ENCODE measurements at regions not wholly inside any gene's neighbourhood (a gene's known extent, or its start where the extent isn't known, plus 50 kb on each side); places are given as distances from the start of the nearest gene placed in this dataset.

DNA sequence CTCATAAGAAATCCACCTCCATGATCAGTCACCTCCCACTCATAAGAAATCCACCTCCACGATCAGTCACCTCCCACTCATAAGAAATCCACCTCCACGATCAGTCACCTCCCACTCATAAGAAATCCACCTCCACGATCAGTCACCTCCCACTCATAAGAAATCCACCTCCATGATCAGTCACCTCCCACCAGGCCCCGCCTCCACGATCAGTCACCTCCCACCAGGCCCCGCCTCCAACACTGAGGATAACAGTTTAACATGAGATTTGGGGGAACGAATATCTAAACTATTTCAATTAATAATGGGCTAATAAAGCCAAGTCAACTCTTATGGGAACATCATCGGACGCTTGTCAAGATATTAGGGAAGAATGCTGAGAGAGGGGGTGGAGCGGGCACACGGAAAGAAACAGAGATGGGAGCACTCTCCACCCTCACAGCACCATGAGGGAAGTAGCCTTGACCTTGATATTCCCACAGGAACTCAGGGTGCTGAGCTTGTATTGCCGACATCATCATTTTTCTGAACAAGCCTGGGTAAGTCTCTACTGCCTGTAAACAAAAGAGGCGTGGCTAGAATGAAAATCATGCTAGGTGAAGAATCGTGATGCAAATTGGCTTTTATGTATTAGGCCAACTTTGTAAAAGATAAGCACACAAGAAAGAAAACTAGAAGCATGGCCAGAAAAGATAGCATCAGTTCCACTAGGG lies 303.5 kb upstream of the KLF6 start:
- TF ChIP-seq, protein P1, sequence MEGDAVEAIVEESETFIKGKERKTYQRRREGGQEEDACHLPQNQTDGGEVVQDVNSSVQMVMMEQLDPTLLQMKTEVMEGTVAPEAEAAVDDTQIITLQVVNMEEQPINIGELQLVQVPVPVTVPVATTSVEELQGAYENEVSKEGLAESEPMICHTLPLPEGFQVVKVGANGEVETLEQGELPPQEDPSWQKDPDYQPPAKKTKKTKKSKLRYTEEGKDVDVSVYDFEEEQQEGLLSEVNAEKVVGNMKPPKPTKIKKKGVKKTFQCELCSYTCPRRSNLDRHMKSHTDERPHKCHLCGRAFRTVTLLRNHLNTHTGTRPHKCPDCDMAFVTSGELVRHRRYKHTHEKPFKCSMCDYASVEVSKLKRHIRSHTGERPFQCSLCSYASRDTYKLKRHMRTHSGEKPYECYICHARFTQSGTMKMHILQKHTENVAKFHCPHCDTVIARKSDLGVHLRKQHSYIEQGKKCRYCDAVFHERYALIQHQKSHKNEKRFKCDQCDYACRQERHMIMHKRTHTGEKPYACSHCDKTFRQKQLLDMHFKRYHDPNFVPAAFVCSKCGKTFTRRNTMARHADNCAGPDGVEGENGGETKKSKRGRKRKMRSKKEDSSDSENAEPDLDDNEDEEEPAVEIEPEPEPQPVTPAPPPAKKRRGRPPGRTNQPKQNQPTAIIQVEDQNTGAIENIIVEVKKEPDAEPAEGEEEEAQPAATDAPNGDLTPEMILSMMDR (IDR thresholded peaks at IDR 0.05) = no peak
- TF ChIP-seq, protein P2, sequence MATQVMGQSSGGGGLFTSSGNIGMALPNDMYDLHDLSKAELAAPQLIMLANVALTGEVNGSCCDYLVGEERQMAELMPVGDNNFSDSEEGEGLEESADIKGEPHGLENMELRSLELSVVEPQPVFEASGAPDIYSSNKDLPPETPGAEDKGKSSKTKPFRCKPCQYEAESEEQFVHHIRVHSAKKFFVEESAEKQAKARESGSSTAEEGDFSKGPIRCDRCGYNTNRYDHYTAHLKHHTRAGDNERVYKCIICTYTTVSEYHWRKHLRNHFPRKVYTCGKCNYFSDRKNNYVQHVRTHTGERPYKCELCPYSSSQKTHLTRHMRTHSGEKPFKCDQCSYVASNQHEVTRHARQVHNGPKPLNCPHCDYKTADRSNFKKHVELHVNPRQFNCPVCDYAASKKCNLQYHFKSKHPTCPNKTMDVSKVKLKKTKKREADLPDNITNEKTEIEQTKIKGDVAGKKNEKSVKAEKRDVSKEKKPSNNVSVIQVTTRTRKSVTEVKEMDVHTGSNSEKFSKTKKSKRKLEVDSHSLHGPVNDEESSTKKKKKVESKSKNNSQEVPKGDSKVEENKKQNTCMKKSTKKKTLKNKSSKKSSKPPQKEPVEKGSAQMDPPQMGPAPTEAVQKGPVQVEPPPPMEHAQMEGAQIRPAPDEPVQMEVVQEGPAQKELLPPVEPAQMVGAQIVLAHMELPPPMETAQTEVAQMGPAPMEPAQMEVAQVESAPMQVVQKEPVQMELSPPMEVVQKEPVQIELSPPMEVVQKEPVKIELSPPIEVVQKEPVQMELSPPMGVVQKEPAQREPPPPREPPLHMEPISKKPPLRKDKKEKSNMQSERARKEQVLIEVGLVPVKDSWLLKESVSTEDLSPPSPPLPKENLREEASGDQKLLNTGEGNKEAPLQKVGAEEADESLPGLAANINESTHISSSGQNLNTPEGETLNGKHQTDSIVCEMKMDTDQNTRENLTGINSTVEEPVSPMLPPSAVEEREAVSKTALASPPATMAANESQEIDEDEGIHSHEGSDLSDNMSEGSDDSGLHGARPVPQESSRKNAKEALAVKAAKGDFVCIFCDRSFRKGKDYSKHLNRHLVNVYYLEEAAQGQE (IDR thresholded peaks at IDR 0.05; ENCODE audit: insufficient read depth in 1 of 2, low read depth in 2 of 2, low read length in 1 of 2) = no peak
- TF ChIP-seq POLR2AphosphoS5 (IDR thresholded peaks at IDR 0.05; ENCODE audit: low read depth, low read length) (no peak), SIN3A (IDR thresholded peaks at IDR 0.05; ENCODE audit: borderline replicate concordance, insufficient read depth, low read depth, low read length) (no peak)

Measured in Panc1 (cell line).